HG02798 (cell line): ENCODE measurements at regions not wholly inside any gene's neighbourhood (a gene's known extent, or its start where the extent isn't known, plus 50 kb on each side); places are given as distances from the start of the nearest gene placed in this dataset.

Source experiments
- ATAC-seq: cut with Tn5 transposase; IDR thresholded peaks from one replicate; pipeline ENCODE4 v1.9.1; 2021; ENCODE audit warnings: mild to moderate bottlenecking; ENCODE audit not compliant: unreplicated experiment, poor library complexity

- no peak for ATAC-seq
These were observed 231.2 kb upstream of the TPRG1 start for GRCh38 chr3:188940573-188940932.

- no peak for ATAC-seq
These were observed 230.7 kb upstream of the TPRG1 start for GRCh38 chr3:188941103-188941502.

- no peak for ATAC-seq
These were observed 229.6 kb upstream of the TPRG1 start for GRCh38 chr3:188942191-188942590.

- ATAC-seq = no peak
These were observed 228.2 kb upstream of the TPRG1 start for GRCh38 chr3:188943591-188943990.

- no peak for ATAC-seq
These were observed 227.7 kb upstream of the TPRG1 start for GRCh38 chr3:188944108-188944507.

GRCh38 chr3:188946351-188947240, 225.2 kb upstream of the TPRG1 start:
- no peak for ATAC-seq

- ATAC-seq = no peak
These were observed 224.1 kb upstream of the TPRG1 start for GRCh38 chr3:188947401-188948280.

GRCh38 chr3:188948281-188948996, 223.3 kb upstream of the TPRG1 start:
- ATAC-seq = no peak

- no peak for ATAC-seq
These were observed 222.8 kb upstream of the TPRG1 start for GRCh38 chr3:188948997-188949389.

GRCh38 chr3:188949456-188949855, 222.3 kb upstream of the TPRG1 start:
- ATAC-seq = no peak

GRCh38 chr3:188949996-188950395, 221.8 kb upstream of the TPRG1 start:
- no peak for ATAC-seq

- no peak for ATAC-seq
These were observed 220.8 kb upstream of the TPRG1 start for GRCh38 chr3:188950832-188951489.

GRCh38 chr3:188951734-188952133, 220.0 kb upstream of the TPRG1 start:
- no peak for ATAC-seq

- peak; percentile 60 for ATAC-seq
These were observed 217.1 kb upstream of the TPRG1 start for GRCh38 chr3:188954590-188955208.

- ATAC-seq = no peak
These were observed 215.9 kb upstream of the TPRG1 start for GRCh38 chr3:188955919-188956318.

GRCh38 chr3:188956839-188957489, 214.8 kb upstream of the TPRG1 start:
- no peak for ATAC-seq

- no peak for ATAC-seq
These were observed 212.8 kb upstream of the TPRG1 start for GRCh38 chr3:188959013-188959412.

GRCh38 chr3:188962253-188963247, 209.2 kb upstream of the TPRG1 start:
- no peak for ATAC-seq
